ENCODE measurements at regions not wholly inside any gene's neighbourhood (a gene's known extent, or its start where the extent isn't known, plus 50 kb on each side); places are given as distances from the start of the nearest gene placed in this dataset.

DNA sequence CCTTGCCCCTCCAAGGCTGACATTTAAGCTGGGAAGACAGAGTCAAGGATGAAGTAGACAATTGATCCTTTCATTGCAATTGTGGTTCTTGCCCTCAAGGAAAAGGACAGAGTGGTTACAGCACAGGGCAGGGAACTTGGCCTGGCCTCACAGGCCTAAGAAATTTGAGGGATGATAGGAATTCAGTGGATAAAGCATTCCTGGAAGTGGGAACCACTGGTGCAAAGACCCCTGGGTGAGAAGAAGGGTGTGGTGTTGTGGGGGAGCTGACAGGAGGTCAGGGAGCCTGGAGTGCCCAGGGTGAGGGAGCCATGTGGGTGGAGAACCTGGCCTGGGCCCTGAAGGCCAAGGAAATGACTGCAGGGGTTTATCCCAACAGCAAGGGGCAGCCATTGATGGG lies 287.4 kb downstream of the UACA start:
- no peaks in the 10 kb centered on the region for H3K27me3 ChIP-seq (replicated peaks; ENCODE audit: insufficient read depth)
- peak overlapping the region; percentile 89 to 95 for H3K27ac ChIP-seq

DNA sequence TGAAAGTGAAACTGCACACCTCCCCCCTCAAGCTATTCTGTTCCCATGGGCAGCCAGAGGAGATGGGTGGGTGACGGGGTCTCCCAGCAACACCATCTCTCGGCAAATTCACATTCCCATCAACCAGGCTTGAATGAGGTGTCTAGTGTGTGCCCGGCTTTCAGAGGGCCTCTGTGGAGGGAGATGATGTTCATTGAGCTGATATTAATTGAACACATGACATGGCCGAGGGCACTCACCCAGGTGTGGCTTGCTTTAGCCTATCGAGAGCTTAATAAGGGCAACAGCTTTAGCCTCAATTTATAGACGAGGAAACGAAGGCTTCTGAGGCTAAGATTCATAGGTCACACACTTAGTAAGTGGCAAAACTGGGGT lies 288.0 kb downstream of the UACA start:
- H3K27ac ChIP-seq: peak overlapping the region; percentile 89 to 95
- TF ChIP-seq, protein P1, sequence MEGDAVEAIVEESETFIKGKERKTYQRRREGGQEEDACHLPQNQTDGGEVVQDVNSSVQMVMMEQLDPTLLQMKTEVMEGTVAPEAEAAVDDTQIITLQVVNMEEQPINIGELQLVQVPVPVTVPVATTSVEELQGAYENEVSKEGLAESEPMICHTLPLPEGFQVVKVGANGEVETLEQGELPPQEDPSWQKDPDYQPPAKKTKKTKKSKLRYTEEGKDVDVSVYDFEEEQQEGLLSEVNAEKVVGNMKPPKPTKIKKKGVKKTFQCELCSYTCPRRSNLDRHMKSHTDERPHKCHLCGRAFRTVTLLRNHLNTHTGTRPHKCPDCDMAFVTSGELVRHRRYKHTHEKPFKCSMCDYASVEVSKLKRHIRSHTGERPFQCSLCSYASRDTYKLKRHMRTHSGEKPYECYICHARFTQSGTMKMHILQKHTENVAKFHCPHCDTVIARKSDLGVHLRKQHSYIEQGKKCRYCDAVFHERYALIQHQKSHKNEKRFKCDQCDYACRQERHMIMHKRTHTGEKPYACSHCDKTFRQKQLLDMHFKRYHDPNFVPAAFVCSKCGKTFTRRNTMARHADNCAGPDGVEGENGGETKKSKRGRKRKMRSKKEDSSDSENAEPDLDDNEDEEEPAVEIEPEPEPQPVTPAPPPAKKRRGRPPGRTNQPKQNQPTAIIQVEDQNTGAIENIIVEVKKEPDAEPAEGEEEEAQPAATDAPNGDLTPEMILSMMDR (IDR thresholded peaks at IDR 0.05): no peak
- H3K36me3 ChIP-seq: no peaks in the 10 kb centered on the region
- no peaks in the 10 kb centered on the region for H3K9me3 ChIP-seq
- peaks cover 18 to 27% of the 10 kb centered on the region in 2 donors for H3K4me1 ChIP-seq (ENCODE audit: control insufficient read depth in 1 of 2, low read depth in 2 of 2)
- H3K27me3 ChIP-seq (replicated peaks; ENCODE audit: insufficient read depth): no peaks in the 10 kb centered on the region
- ATAC-seq (ENCODE audit: insufficient number of reproducible peaks, low FRiP score, low read depth) (no peak), DNase-seq (ENCODE audit: low spot score) (no peak)
- H3K4me3 ChIP-seq: peak overlapping the region; percentile 64

More for the DNA sequence above, 287.4 kb downstream of the UACA start:
- TF ChIP-seq, protein P1 (IDR thresholded peaks at IDR 0.05): no peak
- Histone ChIP-seq H3K36me3 (no peaks in the 10 kb centered on the region), H3K4me3 (no peak overlapping the region), H3K4me1 (ENCODE audit: control insufficient read depth in 1 of 2, low read depth in 2 of 2) (peaks cover 18 to 27% of the 10 kb centered on the region in 2 donors), H3K9me3 (no peaks in the 10 kb centered on the region)
- ATAC-seq (ENCODE audit: insufficient number of reproducible peaks, low FRiP score, low read depth) (no peak), DNase-seq (ENCODE audit: low spot score) (no peak)

DNA sequence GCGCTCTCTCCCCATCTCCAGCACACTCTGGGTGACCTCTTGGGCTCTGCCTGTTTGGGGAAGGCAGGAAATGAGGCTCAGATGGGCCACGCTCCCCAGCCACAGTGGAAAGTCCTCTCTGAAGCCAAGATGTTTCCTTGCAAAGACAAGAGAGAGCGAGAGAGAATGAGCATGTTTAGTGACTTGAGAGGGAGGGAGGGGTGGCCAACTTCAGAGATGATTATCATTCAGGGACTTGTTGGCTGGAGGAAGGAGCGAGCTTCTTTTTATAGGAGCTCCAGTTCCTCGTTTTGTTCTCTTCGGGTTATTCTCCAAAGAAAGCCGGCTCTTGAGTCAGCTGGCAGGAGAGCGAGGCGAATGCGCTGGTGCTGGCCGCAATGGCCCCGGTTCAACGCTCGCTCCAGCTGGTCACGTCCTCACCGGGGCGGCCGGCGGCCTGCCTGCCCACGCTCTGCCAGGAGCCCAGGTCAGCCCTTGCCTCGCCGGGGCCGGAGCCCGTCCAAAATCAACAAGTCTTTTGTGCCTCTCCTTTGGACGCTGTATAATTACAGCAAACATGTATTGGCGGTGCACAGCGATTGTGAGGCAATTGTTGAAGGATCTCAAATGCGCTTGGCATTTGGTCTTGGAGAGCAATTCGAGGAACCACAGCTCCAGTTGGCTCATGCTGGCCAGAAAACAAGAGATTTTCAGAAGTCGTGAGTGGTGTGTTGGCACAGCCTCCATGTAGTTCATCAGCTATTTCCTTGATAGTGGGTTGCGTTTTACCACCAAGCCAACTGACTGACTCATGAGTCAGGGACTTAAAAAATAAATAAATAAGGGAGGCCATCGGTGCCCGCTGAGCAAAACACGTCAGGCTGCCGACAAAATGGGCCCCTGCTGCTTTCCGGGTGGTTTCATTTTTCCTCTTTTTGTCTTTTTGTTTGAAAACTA lies 288.6 kb downstream of the UACA start:
- peak; percentile 86 for DNase-seq (ENCODE audit: low spot score)
- Histone ChIP-seq H3K9me3 (no peaks in the 10 kb centered on the region), H3K36me3 (no peaks in the 10 kb centered on the region), H3K4me3 (peak overlapping the region; percentile 64), H3K27ac (peak overlapping the region; percentile 89 to 95), H3K27me3 (replicated peaks; ENCODE audit: insufficient read depth) (no peaks in the 10 kb centered on the region), H3K4me1 (ENCODE audit: control insufficient read depth in 1 of 2, low read depth in 2 of 2) (peaks cover 18 to 27% of the 10 kb centered on the region in 2 donors)
- TF ChIP-seq, protein P1 (IDR thresholded peaks at IDR 0.05): no peak
- peak; percentile 95 for ATAC-seq (ENCODE audit: insufficient number of reproducible peaks, low FRiP score, low read depth)

DNA sequence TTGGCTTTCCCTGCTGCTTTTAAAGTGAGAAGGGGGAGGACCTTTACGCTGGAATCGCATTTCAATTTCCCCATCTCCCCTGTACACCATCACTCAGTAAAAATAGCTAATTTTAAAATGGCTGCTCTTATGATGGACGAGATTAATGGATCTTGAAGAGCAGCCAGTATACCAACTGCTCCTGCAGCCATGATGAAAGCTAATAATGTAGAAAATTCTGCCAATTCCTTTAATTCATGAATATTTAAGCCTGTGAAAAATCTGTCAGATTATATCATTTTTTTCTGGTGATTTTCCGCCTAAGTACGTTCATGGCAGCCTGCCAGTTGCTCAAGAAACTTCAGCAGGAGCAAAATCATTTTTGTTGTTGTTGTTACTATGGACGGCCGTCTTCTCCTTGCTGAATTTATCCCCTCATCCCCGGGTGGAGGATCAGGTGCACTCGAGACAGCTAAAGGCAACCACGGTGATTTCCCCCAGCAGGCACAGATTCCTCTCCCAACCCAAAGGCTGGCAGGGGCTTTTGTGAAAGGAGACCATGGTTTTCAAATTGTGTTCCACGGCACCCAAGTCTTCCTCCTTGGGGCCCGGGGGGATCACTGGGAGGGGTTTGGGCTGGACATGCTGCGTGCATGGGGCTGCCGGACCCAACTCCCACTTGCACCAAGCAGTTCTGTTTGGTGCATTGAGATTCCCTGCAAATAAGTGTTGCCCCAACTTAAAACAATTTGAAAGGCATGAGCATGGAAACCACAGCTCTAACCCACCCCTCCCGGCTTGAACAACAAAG lies 289.6 kb downstream of the UACA start:
- no peak for DNase-seq (ENCODE audit: low spot score)
- TF ChIP-seq, protein P1 (IDR thresholded peaks at IDR 0.05): no peak

DNA sequence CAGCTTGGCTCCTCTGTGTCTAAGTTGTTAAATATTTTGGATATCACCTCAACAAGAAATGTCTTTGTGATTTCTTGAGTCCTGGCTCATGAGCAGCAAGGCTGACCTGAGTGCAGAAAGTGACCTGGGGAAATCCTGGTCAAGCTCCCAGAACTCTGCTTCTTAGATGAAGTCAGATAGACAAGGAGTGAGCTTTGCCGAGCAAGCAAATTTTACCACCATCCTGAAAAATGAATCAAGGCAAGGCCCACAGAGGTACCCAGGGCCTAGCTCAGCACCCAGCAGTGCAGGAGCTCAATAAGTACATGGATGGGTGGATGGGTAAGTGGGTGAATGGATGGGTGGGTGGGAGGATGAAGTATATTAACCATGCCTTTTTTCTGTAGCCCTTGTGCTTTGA lies 291.8 kb downstream of the UACA start:
- H3K4me3 ChIP-seq: no peak overlapping the region
- TF ChIP-seq, protein P1 (IDR thresholded peaks at IDR 0.05): no peak
- H3K4me1 ChIP-seq (ENCODE audit: control insufficient read depth in 1 of 2, low read depth in 2 of 2): peaks cover 18 to 36% of the 10 kb centered on the region in 2 donors
- H3K9me3 ChIP-seq: no peaks in the 10 kb centered on the region
- no peak overlapping the region for H3K27ac ChIP-seq
- no peaks in the 10 kb centered on the region for H3K36me3 ChIP-seq
- ATAC-seq (ENCODE audit: insufficient number of reproducible peaks, low FRiP score, low read depth) (no peak), DNase-seq (ENCODE audit: low spot score) (no peak)
- no peaks in the 10 kb centered on the region for H3K27me3 ChIP-seq (replicated peaks; ENCODE audit: insufficient read depth)

More for the DNA sequence above, 289.6 kb downstream of the UACA start:
- Histone ChIP-seq H3K9me3 (no peaks in the 10 kb centered on the region), H3K36me3 (no peaks in the 10 kb centered on the region), H3K4me3 (peak overlapping the region; percentile 64), H3K4me1 (ENCODE audit: control insufficient read depth in 1 of 2, low read depth in 2 of 2) (peaks cover 18 to 31% of the 10 kb centered on the region in 2 donors), H3K27me3 (replicated peaks; ENCODE audit: insufficient read depth) (no peaks in the 10 kb centered on the region), H3K27ac (peak overlapping the region; percentile 89 to 95)
- ATAC-seq (ENCODE audit: insufficient number of reproducible peaks, low FRiP score, low read depth): no peak
